NCI-H1930 (cell line): ENCODE measurements at regions not wholly inside any gene's neighbourhood (a gene's known extent, or its start where the extent isn't known, plus 50 kb on each side); places are given as distances from the start of the nearest gene placed in this dataset.

Source experiments
- DNase-seq, 2 experiments: peaks; one replicate each; lab custom pipeline; 2025; lab: John Stamatoyannopoulos, UW

DNA sequence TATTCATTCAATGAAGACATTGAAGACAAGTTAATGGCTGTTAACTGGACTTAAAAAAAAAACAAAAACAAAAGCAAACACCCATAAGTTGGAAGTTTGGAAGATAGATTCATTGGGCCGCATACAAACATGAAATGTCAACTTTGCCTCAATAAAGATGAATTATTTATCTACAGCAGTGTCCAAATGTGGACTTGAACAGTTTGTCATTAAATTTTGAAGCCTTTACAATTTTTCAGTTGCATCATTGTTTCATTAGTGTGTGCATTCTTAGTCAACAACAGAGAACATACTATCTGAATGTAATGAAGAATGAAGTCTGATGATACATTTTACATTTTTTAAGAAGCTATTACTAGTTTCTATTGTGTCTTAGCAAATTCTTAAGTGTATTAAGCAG is 152.1 kb downstream of the SLIT2 start:
- DNase-seq: no peak

- DNase-seq: no peak
These were observed 156.9 kb downstream of the SLIT2 start for GRCh38 chr4:20408611-20409010.

DNA sequence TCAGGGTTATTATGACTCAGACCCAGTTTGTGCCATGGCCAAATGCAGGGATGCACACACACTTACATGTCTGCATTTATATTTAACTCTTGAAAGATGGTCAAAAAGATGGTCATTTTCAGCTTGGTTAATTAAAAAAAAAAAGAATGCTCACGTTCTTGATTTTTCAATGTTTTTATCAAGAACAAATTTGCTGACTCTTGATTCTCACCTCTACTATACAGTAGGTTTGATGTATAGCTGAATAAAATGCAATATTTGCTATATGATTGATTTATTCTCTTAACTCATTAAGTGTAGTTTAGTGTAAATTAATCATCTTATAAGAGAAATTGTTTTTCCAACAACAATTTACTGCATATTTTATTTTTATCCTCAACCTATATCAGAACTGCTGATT is 160.4 kb downstream of the SLIT2 start:
- DNase-seq: no peak

- no peak for DNase-seq
These were observed 165.1 kb downstream of the SLIT2 start for GRCh38 chr4:20416800-20417199.

GRCh38 chr4:20418861-20419451 is 167.3 kb downstream of the SLIT2 start:
- DNase-seq: no peak

DNA sequence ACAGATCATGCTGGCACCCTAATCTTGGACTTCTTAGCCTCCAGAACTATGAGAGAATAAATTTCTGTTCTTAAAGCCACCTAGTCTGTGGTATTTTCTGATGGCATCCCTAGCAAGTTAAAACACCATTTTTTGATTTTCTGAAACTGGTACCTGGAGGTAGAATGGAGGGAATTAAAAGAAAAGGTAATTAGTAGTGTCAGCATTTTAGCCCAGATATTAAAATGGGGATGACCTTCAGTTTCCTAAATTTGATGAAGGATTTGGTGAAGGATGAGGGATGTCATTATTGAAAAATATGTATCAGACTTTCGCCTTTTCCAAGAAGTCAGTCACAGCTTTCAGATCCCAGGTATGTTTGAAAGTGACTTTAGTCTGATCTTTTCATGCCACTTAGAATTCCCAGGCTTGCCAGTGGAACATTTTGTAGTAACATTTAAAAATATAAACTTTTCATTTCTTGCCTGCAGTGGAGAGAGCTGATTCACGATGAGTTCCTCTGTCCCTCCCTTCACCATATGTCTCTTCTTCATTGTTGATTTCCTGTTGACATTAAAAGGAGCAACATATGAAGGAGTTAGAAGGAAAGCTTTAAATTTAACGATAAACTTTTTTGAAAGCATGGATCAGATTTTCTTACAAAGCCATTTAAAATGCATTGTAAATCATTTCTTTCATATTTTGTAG is 169.4 kb downstream of the SLIT2 start:
- no peak for DNase-seq

- DNase-seq: no peak
These were observed 169.9 kb downstream of the SLIT2 start for GRCh38 chr4:20421603-20421985.

DNA sequence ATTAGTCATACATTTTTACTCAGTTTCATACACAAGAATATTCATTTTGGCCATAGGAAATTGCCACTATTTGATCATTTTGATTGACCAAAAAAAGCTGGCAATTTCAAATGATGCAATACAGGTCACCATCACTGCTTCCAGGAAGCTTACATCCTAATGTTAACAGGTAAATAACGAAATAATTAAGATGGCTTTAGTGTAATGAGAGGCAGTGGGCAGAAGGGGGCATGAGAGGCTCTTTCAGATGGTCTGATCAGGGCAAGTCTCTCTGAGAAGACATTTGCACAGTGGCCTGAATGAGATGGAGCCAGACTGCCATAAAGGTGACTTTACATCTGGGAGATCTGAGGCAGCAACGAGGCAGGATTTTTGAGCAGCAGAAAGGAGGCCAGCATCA is 170.7 kb downstream of the SLIT2 start:
- peak in 1 of 2 experiments; percentile 30 for DNase-seq

DNA sequence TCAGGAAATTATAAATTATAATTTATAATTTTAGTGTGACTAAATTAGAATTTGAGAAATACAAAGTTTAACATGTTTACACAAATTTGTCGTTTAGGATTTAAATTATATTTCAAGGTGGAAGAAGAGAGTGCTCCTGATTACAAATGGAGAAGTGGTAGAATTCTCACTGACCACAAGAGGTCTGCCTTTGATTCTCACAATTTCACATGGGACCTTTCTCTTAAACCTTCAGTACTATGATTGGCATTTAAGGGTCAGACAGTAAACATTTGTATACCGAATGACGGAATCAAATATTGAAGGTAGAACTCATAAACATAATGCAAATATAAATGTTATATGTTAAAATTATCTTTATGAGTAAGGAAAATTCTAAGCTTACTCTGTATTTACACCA is 171.7 kb downstream of the SLIT2 start:
- no peak for DNase-seq

- no peak for DNase-seq
These were observed 174.3 kb downstream of the SLIT2 start for GRCh38 chr4:20426028-20426427.

DNA sequence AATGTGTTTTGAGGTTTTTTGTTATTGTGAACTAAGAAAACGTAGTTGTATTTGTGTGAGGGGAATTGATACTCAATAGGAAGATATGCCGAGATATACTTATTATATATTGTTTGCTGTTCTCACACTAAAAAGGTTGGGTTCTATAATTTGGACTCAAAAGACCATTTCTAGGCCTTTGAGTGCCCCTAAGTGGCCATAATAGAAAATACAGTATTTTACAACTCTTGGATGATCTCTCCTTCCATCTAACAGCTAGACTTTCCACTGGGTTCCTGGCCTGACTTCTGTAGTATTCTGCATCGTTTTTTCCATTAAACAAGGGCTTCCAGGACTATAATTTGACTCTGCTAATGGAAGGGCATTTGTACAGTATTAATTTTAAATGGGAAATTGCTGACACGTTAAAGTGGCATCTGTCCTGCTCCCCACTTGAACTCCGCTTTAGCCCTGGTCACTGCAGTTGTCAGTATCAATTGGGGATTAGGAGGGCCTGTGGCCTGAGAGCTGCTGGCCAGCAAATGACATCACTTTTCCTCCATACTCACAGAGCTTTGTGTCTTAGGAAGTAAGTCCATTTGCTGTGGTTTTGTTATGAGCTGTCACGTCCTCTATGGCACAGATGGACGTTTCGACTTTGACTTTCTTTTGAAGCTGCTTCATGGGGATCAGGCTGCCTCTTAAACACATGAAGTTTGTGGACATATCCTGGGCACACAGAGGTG is 176.9 kb downstream of the SLIT2 start:
- no peak for DNase-seq

DNA sequence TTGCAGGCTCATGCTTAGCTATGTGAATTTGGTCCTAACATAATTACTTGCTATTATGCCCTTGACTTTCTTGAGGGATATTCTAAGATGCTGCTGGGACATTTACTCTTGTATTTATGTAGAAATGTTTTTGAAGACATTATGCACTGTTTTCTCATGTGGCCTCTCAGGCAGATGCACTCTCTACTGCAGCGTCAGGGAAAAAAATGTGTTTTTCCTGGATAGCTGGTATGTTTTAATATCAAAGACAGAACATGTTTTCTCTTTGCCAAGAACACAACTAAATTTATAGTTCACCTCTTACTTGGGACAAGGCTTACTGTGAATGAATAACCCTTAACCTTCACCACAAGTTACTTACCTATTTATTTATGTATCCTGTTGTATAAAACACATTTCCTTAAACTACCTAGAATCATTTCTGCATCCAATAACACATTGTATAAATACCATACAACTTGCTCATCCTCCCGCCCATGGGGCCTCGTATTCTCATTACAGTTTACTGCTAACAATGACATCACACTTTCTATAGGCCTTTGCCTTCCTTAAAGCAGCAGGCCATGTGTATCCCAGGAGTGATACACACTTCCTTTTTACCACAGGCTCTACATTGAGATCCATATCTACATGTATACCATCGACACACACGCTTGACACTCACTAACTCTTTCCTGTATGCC is 178.7 kb downstream of the SLIT2 start:
- DNase-seq: no peak

DNA sequence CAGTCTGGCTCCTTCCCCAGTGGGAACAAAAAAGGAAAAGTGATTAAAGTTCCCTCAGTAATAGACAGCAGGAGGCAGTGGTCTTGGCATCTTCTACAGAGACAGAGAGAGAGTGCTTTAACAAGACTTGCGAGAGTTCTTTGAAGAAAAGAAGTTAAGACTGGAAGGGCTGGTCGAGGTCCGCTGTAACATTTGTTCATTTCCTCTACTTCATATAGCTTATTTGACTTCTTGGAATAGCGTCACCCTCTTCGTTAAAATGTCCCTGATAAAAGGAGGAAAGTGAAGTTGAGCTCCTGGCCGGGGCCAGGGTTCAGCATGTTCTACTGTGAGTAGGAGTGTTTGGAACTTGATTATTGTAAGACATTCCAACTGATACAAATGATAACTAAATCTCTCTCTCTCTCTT is 179.8 kb downstream of the SLIT2 start:
- no peak for DNase-seq

DNA sequence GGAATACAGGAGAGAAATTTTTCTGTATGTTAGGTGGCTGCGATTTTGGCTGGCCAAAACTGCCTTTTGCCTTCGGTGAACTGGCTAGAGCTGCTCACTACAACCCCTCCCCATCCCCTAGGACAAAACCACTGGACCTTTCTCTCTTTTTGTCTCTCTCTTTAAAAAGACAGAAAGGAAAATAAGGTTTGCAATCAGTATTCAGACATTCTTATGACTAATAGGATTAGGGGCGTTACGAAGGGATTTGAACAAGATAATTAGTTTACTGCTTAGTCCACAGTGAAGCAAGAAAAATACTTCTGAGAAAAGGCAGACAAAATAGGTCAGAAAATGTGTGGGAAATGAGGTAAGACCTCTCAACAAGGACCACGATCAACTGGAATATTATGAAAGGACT is 180.4 kb downstream of the SLIT2 start:
- no peak for DNase-seq

GRCh38 chr4:20433097-20433705 is 181.5 kb downstream of the SLIT2 start:
- DNase-seq: no peak

DNA sequence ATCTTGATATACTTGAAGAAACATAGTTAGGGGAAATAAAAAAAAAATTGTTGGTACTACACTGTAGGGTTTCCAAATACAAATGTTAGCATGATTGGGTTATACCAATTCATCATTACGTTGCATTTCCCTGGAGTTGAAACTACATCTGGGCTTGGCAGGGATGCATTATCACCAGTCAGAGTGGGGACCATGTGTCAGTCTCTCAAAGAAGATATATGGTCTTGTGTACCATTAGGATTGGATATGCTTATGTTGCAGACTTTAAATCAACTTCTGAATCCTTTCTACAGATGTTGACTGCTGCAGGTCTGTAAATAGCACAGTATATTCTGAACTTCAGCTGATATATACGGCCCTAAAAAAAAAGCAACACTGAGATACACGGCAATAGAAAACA is 188.5 kb downstream of the SLIT2 start:
- no peak for DNase-seq

- no peak for DNase-seq
These were observed 191.5 kb downstream of the SLIT2 start for GRCh38 chr4:20443015-20443805.

DNA sequence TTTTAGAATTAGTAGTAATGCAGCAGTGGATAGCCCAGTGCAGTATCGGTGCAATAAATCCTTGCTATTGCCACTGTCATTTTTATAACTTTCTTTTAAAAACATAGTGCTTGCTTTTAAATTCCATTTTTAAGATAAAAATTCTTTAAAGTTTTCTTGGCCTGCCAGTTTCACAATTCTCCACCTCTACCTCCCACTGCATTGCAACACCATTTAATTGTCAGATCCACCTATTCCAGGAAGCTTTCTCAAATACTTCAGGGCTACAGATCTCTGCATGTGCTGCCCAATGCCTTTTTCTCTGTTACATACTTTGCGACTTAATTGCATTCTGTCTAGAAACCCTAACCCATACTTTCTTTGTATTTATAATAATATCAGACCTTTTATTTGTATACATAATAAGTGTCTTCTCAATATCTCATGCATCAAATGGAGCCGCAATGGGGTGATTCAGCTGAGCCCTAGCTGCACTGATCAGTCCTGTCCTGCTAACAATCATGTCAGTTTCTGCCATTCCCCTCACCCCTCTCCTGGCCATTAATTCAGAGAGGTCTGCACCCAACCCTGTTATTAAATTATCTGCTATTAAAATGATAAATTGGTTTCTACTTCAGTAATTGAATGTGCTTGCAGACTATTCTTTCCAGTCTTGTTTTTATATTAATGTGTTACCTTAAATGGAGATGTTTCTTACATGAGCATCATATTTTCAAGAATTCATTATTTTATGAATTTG is 193.1 kb downstream of the SLIT2 start:
- no peak for DNase-seq

GRCh38 chr4:20445933-20446723 is 194.4 kb downstream of the SLIT2 start:
- no peak for DNase-seq

DNA sequence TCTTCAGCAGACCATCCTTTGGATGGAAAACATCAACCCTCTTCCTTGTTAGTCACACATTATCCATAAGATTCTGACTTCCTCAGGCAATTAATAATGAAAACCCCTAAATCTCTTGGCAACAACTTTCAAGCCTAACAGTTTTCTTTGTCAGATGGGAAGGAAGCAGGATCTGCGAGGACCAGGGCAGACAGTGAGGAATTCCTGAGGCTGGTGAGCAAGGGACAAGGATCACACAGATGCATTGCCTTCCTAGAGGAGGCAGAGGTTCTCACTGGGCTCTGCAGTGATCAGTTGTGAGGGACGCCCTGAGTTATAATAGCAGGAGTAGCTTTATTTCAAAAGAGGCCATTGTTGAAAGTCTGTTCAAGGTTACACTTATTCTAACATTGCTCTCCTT is 195.4 kb downstream of the SLIT2 start:
- no peak for DNase-seq
